HEK293 (cell line): ENCODE measurements at regions not wholly inside any gene's neighbourhood (a gene's known extent, or its start where the extent isn't known, plus 50 kb on each side); places are given as distances from the start of the nearest gene placed in this dataset.

Experiments
- CTCF ChIA-PET: fragments of 350-600 bp; formaldehyde crosslinking; extraction: SDS; loops from one replicate; lab custom pipeline; 2021; ENCODE audit warnings: antibody characterized with exemption; lab: Yijun Ruan, JAX
- POLR2A ChIA-PET: fragments of 300-600 bp; formaldehyde crosslinking; extraction: SDS; loops from one replicate; lab custom pipeline; 2020; ENCODE audit warnings: antibody characterized with exemption, inconsistent platforms; lab: Yijun Ruan, JAX
- H3K27ac ChIP-seq: fragments of 200-500 bp; sonication (Bioruptor generic); 2 replicates; pipeline ENCODE4 v1.5.1; 2014; ENCODE audit warnings: low read depth, low read length, control low read depth, inconsistent platforms; ENCODE audit errors: extremely low read depth
- H3K36me3 ChIP-seq, 2 experiments: fragments of 200-500 bp in 1 of 2; sonication (Bioruptor generic) in 1 of 2; 1 replicate in 1 of 2; 2 replicates in 1 of 2; pipeline ENCODE4 v1.5.1; 2014 to 2017; ENCODE audit warnings: inconsistent platforms in 2 of 2, low read length in 2 of 2; ENCODE audit not compliant: control insufficient read depth in 2 of 2, insufficient read depth in 1 of 2
- H3K4me1 ChIP-seq: fragments of 200-500 bp; sonication (Bioruptor generic); 2 replicates; pipeline ENCODE4 v1.5.1; 2014; ENCODE audit warnings: mild to moderate bottlenecking, low read length, inconsistent platforms; ENCODE audit not compliant: control insufficient read depth, insufficient read depth
- H3K4me3 ChIP-seq: 2 replicates; pipeline ENCODE4 v1.5.1; 2011; ENCODE audit warnings: low read depth, mild to moderate bottlenecking, control low read depth, low read length, moderate library complexity
- H3K9me3 ChIP-seq: fragments of 200-500 bp; sonication (Bioruptor generic); 2 replicates; pipeline ENCODE4 v1.5.1; 2014; ENCODE audit warnings: low read depth, low read length, inconsistent platforms; ENCODE audit not compliant: control insufficient read depth, insufficient read depth
- BCL11A ChIP-seq: fragments of 450-650 bp; formaldehyde crosslinking; IDR thresholded peaks from 2 replicates; pipeline ENCODE4 v1.5.1; 2016; ENCODE audit warnings: low read depth, missing biosample characterization, missing genetic modification characterization
- BCL11B ChIP-seq: fragments of 450-650 bp; formaldehyde crosslinking; IDR thresholded peaks from 2 replicates; pipeline ENCODE4 v1.5.1; 2016; ENCODE audit warnings: low read depth, missing biosample characterization, missing genetic modification characterization
- GFI1B ChIP-seq: fragments of 450-650 bp; formaldehyde crosslinking; IDR thresholded peaks from 2 replicates; pipeline ENCODE4 v1.5.1; 2016; ENCODE audit warnings: missing biosample characterization, missing genetic modification characterization
- IKZF3 ChIP-seq: fragments of 450-650 bp; IDR thresholded peaks from 2 replicates; pipeline ENCODE4 v1.5.0; 2018; ENCODE audit warnings: missing biosample characterization, mild to moderate bottlenecking, missing genetic modification characterization, moderate library complexity
- TCF7L2 ChIP-seq: IDR thresholded peaks from 2 replicates; pipeline ENCODE4 v1.6.1; 2011; ENCODE audit warnings: low read depth, mild to moderate bottlenecking, inconsistent platforms, low read length, moderate library complexity, borderline replicate concordance
- WT1 ChIP-seq: fragments of 450-650 bp; formaldehyde crosslinking; IDR thresholded peaks from 2 replicates; pipeline ENCODE4 v1.5.1; 2016; ENCODE audit warnings: missing biosample characterization, missing genetic modification characterization
- ZFHX2 ChIP-seq: fragments of 450-650 bp; formaldehyde crosslinking; conservative IDR thresholded peaks from 2 replicates; pipeline ENCODE4 v1.5.1; 2016; ENCODE audit warnings: missing biosample characterization, missing genetic modification characterization
- ZFP3 ChIP-seq: fragments of 450-650 bp; formaldehyde crosslinking; IDR thresholded peaks from 2 replicates; pipeline ENCODE4 v1.5.1; 2016; ENCODE audit warnings: low read depth, missing biosample characterization, missing genetic modification characterization
- ZNF138 ChIP-seq: fragments of 450-650 bp; formaldehyde crosslinking; IDR thresholded peaks from 2 replicates; pipeline ENCODE4 v1.5.1; 2016; ENCODE audit warnings: missing biosample characterization, missing genetic modification characterization, borderline replicate concordance
- ZNF146 ChIP-seq: fragments of 450-650 bp; formaldehyde crosslinking; IDR thresholded peaks from 2 replicates; pipeline ENCODE4 v1.5.1; 2016; ENCODE audit warnings: missing biosample characterization, missing genetic modification characterization
- ZNF169 ChIP-seq: fragments of 450-650 bp; formaldehyde crosslinking; IDR thresholded peaks from 2 replicates; pipeline ENCODE4 v1.5.1; 2016; ENCODE audit warnings: missing biosample characterization, missing genetic modification characterization
- ZNF18 ChIP-seq: fragments of 450-650 bp; formaldehyde crosslinking; IDR thresholded peaks from 2 replicates; pipeline ENCODE4 v1.5.1; 2016; ENCODE audit warnings: missing biosample characterization, missing genetic modification characterization
- ZNF19 ChIP-seq: fragments of 450-650 bp; formaldehyde crosslinking; IDR thresholded peaks from 2 replicates; pipeline ENCODE4; 2016; ENCODE audit warnings: missing biosample characterization, missing genetic modification characterization, low read depth
- ZNF214 ChIP-seq: fragments of 450-650 bp; formaldehyde crosslinking; IDR thresholded peaks from 2 replicates; pipeline ENCODE4 v1.5.1; 2017; ENCODE audit warnings: missing biosample characterization, mild to moderate bottlenecking, missing genetic modification characterization, borderline replicate concordance
- ZNF23 ChIP-seq: fragments of 450-650 bp; formaldehyde crosslinking; IDR thresholded peaks from 2 replicates; pipeline ENCODE4 v1.5.1; 2016; ENCODE audit warnings: missing biosample characterization, missing genetic modification characterization, borderline replicate concordance
- ZNF266 ChIP-seq: fragments of 450-650 bp; formaldehyde crosslinking; IDR thresholded peaks from 2 replicates; pipeline ENCODE4 v1.5.1; 2016; ENCODE audit warnings: missing biosample characterization, missing genetic modification characterization, low read depth
- ZNF280C ChIP-seq: fragments of 450-650 bp; formaldehyde crosslinking; IDR thresholded peaks from 2 replicates; pipeline ENCODE4 v1.5.1; 2016; ENCODE audit warnings: missing biosample characterization, missing genetic modification characterization
- ZNF37A ChIP-seq: fragments of 450-650 bp; IDR thresholded peaks from 2 replicates; pipeline ENCODE4 v1.5.1; 2018; ENCODE audit warnings: missing biosample characterization, missing genetic modification characterization
- ZNF473 ChIP-seq: fragments of 450-650 bp; formaldehyde crosslinking; IDR thresholded peaks from 2 replicates; pipeline ENCODE4 v1.5.1; 2017; ENCODE audit warnings: missing biosample characterization, missing genetic modification characterization
- ZNF521 ChIP-seq: fragments of 450-650 bp; formaldehyde crosslinking; IDR thresholded peaks from 2 replicates; pipeline ENCODE4 v1.5.1; 2017; ENCODE audit warnings: missing biosample characterization, mild to moderate bottlenecking, missing genetic modification characterization
- ZNF548 ChIP-seq: fragments of 450-650 bp; formaldehyde crosslinking; IDR thresholded peaks from 2 replicates; pipeline ENCODE4 v1.5.1; 2016; ENCODE audit warnings: missing biosample characterization, missing genetic modification characterization
- ZNF560 ChIP-seq: fragments of 450-650 bp; formaldehyde crosslinking; IDR thresholded peaks from 2 replicates; pipeline ENCODE4 v1.5.1; 2017; ENCODE audit warnings: missing biosample characterization, missing genetic modification characterization, borderline replicate concordance
- ZNF701 ChIP-seq: fragments of 450-650 bp; formaldehyde crosslinking; IDR thresholded peaks from 2 replicates; pipeline ENCODE4 v1.5.1; 2016; ENCODE audit warnings: missing biosample characterization, missing genetic modification characterization
- ZNF785 ChIP-seq: fragments of 450-650 bp; formaldehyde crosslinking; IDR thresholded peaks from 2 replicates; pipeline ENCODE4 v1.5.1; 2016; ENCODE audit warnings: missing biosample characterization, missing genetic modification characterization
- ZNF791 ChIP-seq: fragments of 450-650 bp; formaldehyde crosslinking; IDR thresholded peaks from 2 replicates; pipeline ENCODE4 v1.5.1; 2016; ENCODE audit warnings: missing biosample characterization, missing genetic modification characterization
- ZSCAN16 ChIP-seq: fragments of 450-650 bp; formaldehyde crosslinking; IDR thresholded peaks from 2 replicates; pipeline ENCODE4 v1.5.1; 2016; ENCODE audit warnings: missing biosample characterization, missing genetic modification characterization
- ZSCAN23 ChIP-seq: fragments of 450-650 bp; formaldehyde crosslinking; IDR thresholded peaks from 2 replicates; pipeline ENCODE4 v1.5.1; 2016; ENCODE audit warnings: missing biosample characterization, missing genetic modification characterization

GRCh38 chr1:69319287-69319686 lies 248.4 kb upstream of the LRRC7 start:
- Histone ChIP-seq H3K27ac (no peak overlapping the region), H3K4me1 (no peaks in the 10 kb centered on the region), H3K4me3 (no peak overlapping the region), H3K36me3 (no peaks in the 10 kb centered on the region), H3K9me3 (no peaks in the 10 kb centered on the region)
- TF ChIP-seq IKZF3 (tag by site-specific recombination) (no peak), ZNF701 (no peak), ZNF146 (tag by site-specific recombination) (no peak), ZNF560 (tag by site-specific recombination) (no peak), BCL11B (tag by site-specific recombination) (no peak)
- POLR2A ChIA-PET = no interaction called here
- CTCF ChIA-PET = no interaction called here

- Histone ChIP-seq H3K27ac (no peak overlapping the region), H3K4me3 (no peak overlapping the region), H3K4me1 (no peaks in the 10 kb centered on the region), H3K36me3 (no peaks in the 10 kb centered on the region), H3K9me3 (no peaks in the 10 kb centered on the region)
- ChIA-PET POLR2A (no interaction called here), CTCF (interaction anchor here (0.6 to 1.4 kb wide), 3 partner anchors 9 to 1387 kb away, joined by 3 to 5 read pairs (median 4); no protein-coding TSS in a partner anchor)
- TF ChIP-seq ZNF37A (tag by site-specific recombination) = no peak
- TF ChIP-seq ZNF138 = no peak
- TF ChIP-seq ZNF548 (tag by site-specific recombination) = no peak
- no peak for TF ChIP-seq ZSCAN23 (tag by site-specific recombination)
- TF ChIP-seq ZNF280C (tag by site-specific recombination) = no peak
- TF ChIP-seq ZSCAN16 (tag by site-specific recombination) = no peak
- TF ChIP-seq ZNF266 (tag by site-specific recombination) = no peak
Observed at GRCh38 chr1:69320757-69321211, 246.9 kb upstream of the LRRC7 start.

GRCh38 chr1:69321311-69321710 lies 246.4 kb upstream of the LRRC7 start:
- ChIA-PET POLR2A (no interaction called here), CTCF (interaction anchor here (0.6 to 1.4 kb wide), 3 partner anchors 9 to 1387 kb away, joined by 3 to 5 read pairs (median 4); no protein-coding TSS in a partner anchor)
- Histone ChIP-seq H3K9me3 (no peaks in the 10 kb centered on the region), H3K4me3 (no peak overlapping the region), H3K36me3 (no peaks in the 10 kb centered on the region), H3K4me1 (no peaks in the 10 kb centered on the region), H3K27ac (no peak overlapping the region)
- TF ChIP-seq ZNF19 (tag by site-specific recombination) = no peak
- no peak for TF ChIP-seq ZNF169 (tag by site-specific recombination)
- TF ChIP-seq ZNF791 (tag by site-specific recombination) = no peak
- no peak for TF ChIP-seq ZNF785 (tag by site-specific recombination)
- TF ChIP-seq ZNF214 (tag by site-specific recombination) = no peak
- no peak for TF ChIP-seq ZNF521
- no peak for TF ChIP-seq ZNF473 (tag by site-specific recombination)
- TF ChIP-seq GFI1B (tag by site-specific recombination) = no peak
- TF ChIP-seq BCL11A (tag by site-specific recombination) = no peak
- TF ChIP-seq WT1 = no peak
- TF ChIP-seq ZNF18 (tag by site-specific recombination) = no peak
- TF ChIP-seq TCF7L2 = no peak
- no peak for TF ChIP-seq ZNF23 (tag by site-specific recombination)
- TF ChIP-seq ZFHX2 (tag by site-specific recombination) = no peak
- no peak for TF ChIP-seq ZFP3
